CD4-positive, alpha-beta memory T cell (primary cell): ENCODE measurements at regions not wholly inside any gene's neighbourhood (a gene's known extent, or its start where the extent isn't known, plus 50 kb on each side); places are given as distances from the start of the nearest gene placed in this dataset.

Source experiments
- CTCF ChIA-PET: fragments of 350-600 bp; sonication (Branson Sonifier 250); formaldehyde crosslinking; loops from one replicate; lab custom pipeline; 2021; ENCODE audit warnings: inconsistent platforms; ENCODE audit not compliant: partially characterized antibody; lab: Charles Lee
- POLR2A ChIA-PET: fragments of 350-600 bp; sonication (Branson Sonifier 250); formaldehyde crosslinking; loops from one replicate; lab custom pipeline; 2021; ENCODE audit not compliant: partially characterized antibody; lab: Charles Lee
- DNase-seq, 5 donors: peaks; one replicate each; pipeline versions ENCODE4 v3.0.0 to v3.0.0-alpha.2; 2020 to 2022; ENCODE audit warnings: mixed read lengths in 1 of 5
- H3K27ac ChIP-seq: one replicate; pipeline ENCODE4 v1.7.0; 2013; ENCODE audit warnings: low read depth, low read length
- H3K27me3 ChIP-seq: 2 replicates; pipeline ENCODE4 v1.7.0; 2013; ENCODE audit warnings: mild to moderate bottlenecking, low read length, moderate library complexity; ENCODE audit not compliant: insufficient read depth
- H3K36me3 ChIP-seq: 2 replicates; pipeline ENCODE4 v1.7.0; 2013; ENCODE audit warnings: mild to moderate bottlenecking, low read length, moderate library complexity; ENCODE audit not compliant: insufficient read depth
- H3K4me1 ChIP-seq: 2 replicates; pipeline ENCODE4 v1.7.0; 2013; ENCODE audit warnings: mild to moderate bottlenecking, low read length, moderate library complexity; ENCODE audit not compliant: insufficient read depth
- H3K4me3 ChIP-seq, 2 donors: one replicate each; pipeline ENCODE4 v1.7.0; 2013; ENCODE audit warnings: low read length in 2 of 2, mild to moderate bottlenecking in 1 of 2
- H3K9me3 ChIP-seq, 2 donors: one replicate each; pipeline ENCODE4 v1.7.0; 2013; ENCODE audit warnings: low read length in 2 of 2, control low read depth in 1 of 2; ENCODE audit not compliant: control insufficient read depth in 1 of 2
- H3K27ac Mint-ChIP-seq, 7 donors: one replicate each; pipeline ENCODE4 v1.8.0; 2020 to 2021; ENCODE audit warnings: mixed read lengths in 7 of 7, mild to moderate bottlenecking in 6 of 7, inconsistent platforms in 3 of 7, moderate library complexity in 3 of 7
- H3K27me3 Mint-ChIP-seq, 2 donors: one replicate each; pipeline ENCODE4 v1.8.0; 2020 to 2021; ENCODE audit warnings: mixed read lengths in 2 of 2
- H3K36me3 Mint-ChIP-seq, 2 donors: one replicate each; pipeline ENCODE4 v1.8.0; 2020 to 2021; ENCODE audit warnings: mixed read lengths in 2 of 2, inconsistent platforms in 1 of 2, mild to moderate bottlenecking in 1 of 2
- H3K4me1 Mint-ChIP-seq, 4 donors: one replicate each; pipeline ENCODE4 v1.8.0; 2020 to 2021; ENCODE audit warnings: mixed read lengths in 4 of 4, mild to moderate bottlenecking in 1 of 4
- H3K4me3 Mint-ChIP-seq, 8 donors: one replicate each; pipeline ENCODE4 v1.8.0; 2020 to 2021; ENCODE audit warnings: mixed read lengths in 8 of 8, mild to moderate bottlenecking in 7 of 8, moderate library complexity in 6 of 8, inconsistent platforms in 3 of 8
- H3K9me3 Mint-ChIP-seq, 8 donors: one replicate each; pipeline ENCODE4 v1.8.0; 2020 to 2021; ENCODE audit warnings: mixed read lengths in 8 of 8, mild to moderate bottlenecking in 5 of 8, inconsistent platforms in 3 of 8, moderate library complexity in 1 of 8
- intact Hi-C: fragments of 100-400 bp; cut with micrococcal nuclease; formaldehyde crosslinking; loops from one replicate; pipeline ENCODE4 v1.15.1; 2023

DNA sequence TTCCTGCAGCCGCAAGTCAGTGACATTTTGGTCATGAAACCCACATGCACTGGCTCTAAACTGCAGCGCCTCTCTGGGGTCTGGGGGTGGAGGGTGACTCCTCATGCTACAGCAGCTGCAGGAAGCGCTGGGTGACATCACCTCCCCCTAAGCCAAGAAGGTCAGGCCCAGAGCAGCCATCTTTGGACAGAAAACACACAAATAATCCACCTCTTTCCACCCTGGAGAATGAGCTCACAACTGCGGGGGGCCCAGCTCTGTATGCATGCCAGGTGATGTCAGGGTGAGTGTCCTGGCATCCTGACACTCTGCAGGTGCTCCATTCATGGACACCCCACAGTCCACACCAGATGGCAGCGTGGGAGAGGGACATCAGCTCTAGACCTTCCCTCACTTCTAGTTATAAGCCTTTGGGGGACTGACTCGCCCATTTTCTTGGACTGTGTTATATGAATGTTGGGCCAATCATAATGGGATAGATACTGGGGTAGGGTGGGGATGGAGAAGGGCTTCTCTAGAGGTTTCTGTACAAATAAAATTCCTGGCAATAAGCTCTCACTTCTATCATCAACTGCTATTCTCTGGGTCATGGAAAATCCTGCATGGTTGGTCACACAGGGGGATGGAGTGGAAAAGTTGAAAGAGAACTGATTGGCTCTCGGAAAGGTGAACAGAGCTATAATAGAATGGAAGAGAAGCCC is 70.7 kb upstream of the THBS1 start:
- Histone ChIP-seq H3K27me3 (no peaks in the 10 kb centered on the region), H3K4me1 (no peaks in the 10 kb centered on the region), H3K27ac (no peak overlapping the region), H3K4me3 (no peak overlapping the region), H3K36me3 (no peaks in the 10 kb centered on the region), H3K9me3 (no peaks in the 10 kb centered on the region)
- ChIA-PET POLR2A (no interaction called here), CTCF (no interaction called here)
- no peak for DNase-seq
- Mint-ChIP-seq H3K27me3 (peaks cover 28 to 29% of the 10 kb centered on the region in 2 donors), H3K36me3 (peaks cover 0 to 2% of the 10 kb centered on the region in 2 donors), H3K9me3 (peaks cover 5 to 16% (median 13%) of the 10 kb centered on the region in 8 donors), H3K4me3 (no peak overlapping the region), H3K4me1 (no peaks in the 10 kb centered on the region), H3K27ac (no peak overlapping the region)
- intact Hi-C loops: no loop called here

DNA sequence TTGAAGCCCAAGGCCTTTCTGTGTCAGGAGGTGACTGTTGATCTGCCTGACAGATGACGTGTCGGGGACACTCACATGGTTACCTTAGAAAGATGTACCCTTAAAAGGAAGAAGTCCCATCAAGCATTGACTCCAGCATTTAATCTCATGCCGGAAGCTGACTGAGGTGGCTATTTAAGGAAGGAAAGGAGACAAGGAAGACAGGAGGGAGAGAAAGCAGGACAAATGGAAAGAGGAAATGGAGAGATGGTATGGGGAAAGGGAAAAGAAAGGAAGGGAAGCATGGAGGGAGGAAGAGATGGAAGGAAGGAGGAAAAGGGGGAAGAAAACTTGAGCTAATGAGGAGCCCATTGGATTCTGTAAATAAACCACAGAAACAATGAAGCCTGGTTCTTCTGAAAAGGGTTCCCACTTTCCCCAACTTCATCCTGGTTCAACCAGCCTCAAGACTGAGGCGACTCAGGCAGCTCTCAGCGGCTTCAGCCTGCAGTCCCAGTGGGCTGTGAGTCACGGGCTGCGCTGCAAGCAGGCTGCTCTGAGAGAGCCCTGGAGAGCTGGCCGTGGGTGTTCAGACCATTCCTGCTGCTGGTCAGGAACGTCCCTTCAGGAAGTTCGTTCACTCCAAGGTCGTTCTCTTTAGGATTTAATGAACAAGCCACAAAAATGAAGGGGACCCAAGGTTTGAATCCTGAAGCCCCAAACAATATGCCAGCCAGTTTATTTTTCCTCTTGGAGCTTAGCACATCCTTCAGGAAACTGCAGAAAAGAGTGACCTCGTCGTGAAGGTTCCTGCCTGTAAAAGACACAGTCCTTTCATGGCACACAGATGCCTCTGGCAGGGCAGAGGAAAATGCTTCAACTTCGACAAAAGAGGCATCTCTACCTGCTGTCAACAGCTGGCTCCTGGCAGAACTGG is 69.6 kb upstream of the THBS1 start:
- CTCF ChIA-PET: interaction anchor here (1.5 kb wide), 1 partner anchor 10 kb away, joined by 3 read pairs; no protein-coding TSS in a partner anchor
- H3K27me3 Mint-ChIP-seq: peaks cover 30 to 37% of the 10 kb centered on the region in 2 donors

DNA sequence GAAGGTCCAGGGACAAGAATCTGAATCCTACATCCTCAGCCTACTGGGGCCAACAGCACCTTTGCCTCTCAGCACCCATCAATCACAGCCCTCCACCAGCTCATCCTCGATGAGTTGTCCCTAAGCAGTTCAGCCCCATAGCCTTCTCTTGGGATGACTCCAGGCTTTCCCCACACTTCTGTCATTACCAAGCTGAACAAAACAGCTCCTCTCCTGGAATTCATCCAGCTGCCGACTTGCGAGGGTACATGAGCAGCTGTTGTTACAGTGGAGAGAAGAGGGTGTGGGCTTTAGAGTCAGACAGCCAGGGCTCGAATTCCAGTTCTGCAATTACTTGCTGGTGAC is 69.0 kb upstream of the THBS1 start:
- H3K4me3 ChIP-seq: no peak overlapping the region
- H3K4me1 ChIP-seq: no peaks in the 10 kb centered on the region
- H3K36me3 Mint-ChIP-seq: peaks cover 0 to 2% of the 10 kb centered on the region in 2 donors
- H3K27ac Mint-ChIP-seq: no peak overlapping the region
- no peaks in the 10 kb centered on the region for H3K9me3 ChIP-seq
- peaks cover 5 to 29% (median 26%) of the 10 kb centered on the region in 8 donors for H3K9me3 Mint-ChIP-seq
- H3K4me1 Mint-ChIP-seq: no peaks in the 10 kb centered on the region
- CTCF ChIA-PET: interaction anchor here (1.5 kb wide), 1 partner anchor 10 kb away, joined by 3 read pairs; no protein-coding TSS in a partner anchor
- H3K4me3 Mint-ChIP-seq: no peak overlapping the region
- H3K36me3 ChIP-seq: no peaks in the 10 kb centered on the region
- peaks cover 31 to 37% of the 10 kb centered on the region in 2 donors for H3K27me3 Mint-ChIP-seq
- POLR2A ChIA-PET: no interaction called here
- no peak for DNase-seq
- intact Hi-C loops: no loop called here
- H3K27me3 ChIP-seq: no peaks in the 10 kb centered on the region
- H3K27ac ChIP-seq: no peak overlapping the region

More for the DNA sequence above, 69.6 kb upstream of the THBS1 start:
- no peak for DNase-seq
- no peaks in the 10 kb centered on the region for H3K27me3 ChIP-seq
- POLR2A ChIA-PET: no interaction called here
- no peaks in the 10 kb centered on the region for H3K36me3 ChIP-seq
- Mint-ChIP-seq H3K36me3 (peaks cover 0 to 2% of the 10 kb centered on the region in 2 donors), H3K4me1 (no peaks in the 10 kb centered on the region), H3K4me3 (no peak overlapping the region), H3K9me3 (peaks cover 5 to 27% (median 25%) of the 10 kb centered on the region in 8 donors), H3K27ac (no peak overlapping the region)
- intact Hi-C loops: no loop called here
- no peaks in the 10 kb centered on the region for H3K9me3 ChIP-seq
- no peak overlapping the region for H3K4me3 ChIP-seq
- no peaks in the 10 kb centered on the region for H3K4me1 ChIP-seq
- H3K27ac ChIP-seq: no peak overlapping the region

DNA sequence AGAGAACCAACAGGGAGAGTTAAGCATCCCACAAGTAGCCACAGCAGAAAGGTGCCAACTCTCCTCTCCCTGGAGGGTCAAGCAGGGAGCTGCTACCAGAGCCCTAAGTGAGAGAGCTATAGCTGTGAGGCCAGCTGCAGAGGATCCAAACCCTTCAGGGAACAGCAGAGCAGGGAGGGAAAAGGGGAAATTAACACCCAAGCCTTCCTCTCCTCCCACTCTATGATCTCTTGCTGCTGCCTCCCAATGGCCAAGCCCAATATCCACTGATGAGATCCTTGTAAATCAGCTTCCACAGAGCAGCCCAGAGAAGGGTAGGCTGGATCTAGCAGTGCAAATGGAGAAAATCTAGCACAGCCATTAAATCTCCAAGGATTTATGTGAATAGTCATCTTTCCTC is 68.2 kb upstream of the THBS1 start:
- Mint-ChIP-seq H3K4me3 (no peak overlapping the region), H3K9me3 (peaks cover 5 to 29% (median 26%) of the 10 kb centered on the region in 8 donors), H3K27ac (peak overlapping the region in 1 of 7 donors; percentile 10), H3K36me3 (peaks cover 0 to 2% of the 10 kb centered on the region in 2 donors), H3K27me3 (peaks cover 29 to 39% of the 10 kb centered on the region in 2 donors), H3K4me1 (no peaks in the 10 kb centered on the region)
- Histone ChIP-seq H3K36me3 (no peaks in the 10 kb centered on the region), H3K27me3 (no peaks in the 10 kb centered on the region), H3K4me1 (no peaks in the 10 kb centered on the region), H3K4me3 (no peak overlapping the region), H3K9me3 (no peaks in the 10 kb centered on the region), H3K27ac (no peak overlapping the region)
- CTCF ChIA-PET: no interaction called here
- POLR2A ChIA-PET: no interaction called here
- no peak for DNase-seq
- intact Hi-C loops: no loop called here

DNA sequence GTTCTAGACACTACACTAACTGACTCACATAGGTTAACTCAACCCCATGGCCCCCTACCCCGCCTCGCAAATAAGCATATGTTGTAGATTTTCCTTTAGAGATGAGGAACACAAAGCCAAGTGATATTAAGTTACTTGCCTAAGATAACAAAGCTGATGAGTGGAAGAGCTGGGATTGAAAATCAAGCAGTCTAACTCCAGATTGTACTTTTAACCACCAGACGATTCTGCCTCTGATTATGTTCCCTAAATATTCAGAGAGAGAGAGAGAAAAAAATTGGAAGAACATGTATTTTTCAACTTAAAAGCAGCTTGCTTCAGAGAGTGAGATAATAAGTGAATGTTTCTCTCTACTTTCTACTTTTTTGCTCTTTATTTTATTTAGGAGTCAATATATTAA is 66.9 kb upstream of the THBS1 start:
- H3K27me3 ChIP-seq: no peaks in the 10 kb centered on the region
- no peak overlapping the region for H3K27ac Mint-ChIP-seq
- ChIA-PET POLR2A (no interaction called here), CTCF (no interaction called here)
- H3K4me1 ChIP-seq: no peaks in the 10 kb centered on the region
- H3K27ac ChIP-seq: no peak overlapping the region
- DNase-seq: no peak
- no peaks in the 10 kb centered on the region for H3K4me1 Mint-ChIP-seq
- intact Hi-C loops: no loop called here
- no peak overlapping the region for H3K4me3 Mint-ChIP-seq
- H3K36me3 ChIP-seq: no peaks in the 10 kb centered on the region
- H3K36me3 Mint-ChIP-seq: peaks cover 0 to 2% of the 10 kb centered on the region in 2 donors
- H3K9me3 ChIP-seq: no peaks in the 10 kb centered on the region
- no peak overlapping the region for H3K4me3 ChIP-seq
- peaks cover 30 to 44% of the 10 kb centered on the region in 2 donors for H3K27me3 Mint-ChIP-seq
- H3K9me3 Mint-ChIP-seq: peaks cover 2 to 29% (median 26%) of the 10 kb centered on the region in 8 donors

DNA sequence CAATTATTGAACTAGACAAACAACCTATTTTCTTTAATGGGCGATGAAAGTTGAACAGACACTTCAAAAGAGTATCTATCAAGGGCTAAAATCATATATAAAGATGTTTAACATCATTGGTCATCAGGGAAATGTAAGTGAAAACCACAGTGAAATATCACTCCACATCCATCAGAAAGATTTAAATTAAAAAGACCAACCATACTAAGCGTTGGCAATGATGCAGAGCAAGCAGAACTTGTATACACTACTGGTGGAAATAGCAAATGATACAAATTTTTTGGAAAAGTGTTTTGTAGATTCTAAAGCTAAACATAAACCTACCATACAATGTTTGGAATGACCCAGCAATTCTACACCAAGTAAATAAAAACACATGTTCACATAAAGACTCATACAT is 65.9 kb upstream of the THBS1 start:
- Mint-ChIP-seq H3K27me3 (peaks cover 25 to 50% of the 10 kb centered on the region in 2 donors), H3K4me1 (no peaks in the 10 kb centered on the region), H3K27ac (no peak overlapping the region), H3K36me3 (peaks cover 0 to 2% of the 10 kb centered on the region in 2 donors), H3K9me3 (peaks cover 2 to 31% (median 26%) of the 10 kb centered on the region in 8 donors), H3K4me3 (no peak overlapping the region)
- no peak overlapping the region for H3K4me3 ChIP-seq
- no peaks in the 10 kb centered on the region for H3K9me3 ChIP-seq
- CTCF ChIA-PET: no interaction called here
- H3K27ac ChIP-seq: no peak overlapping the region
- no peaks in the 10 kb centered on the region for H3K27me3 ChIP-seq
- POLR2A ChIA-PET: no interaction called here
- intact Hi-C loops: no loop called here
- H3K36me3 ChIP-seq: no peaks in the 10 kb centered on the region
- DNase-seq: no peak
- no peaks in the 10 kb centered on the region for H3K4me1 ChIP-seq

DNA sequence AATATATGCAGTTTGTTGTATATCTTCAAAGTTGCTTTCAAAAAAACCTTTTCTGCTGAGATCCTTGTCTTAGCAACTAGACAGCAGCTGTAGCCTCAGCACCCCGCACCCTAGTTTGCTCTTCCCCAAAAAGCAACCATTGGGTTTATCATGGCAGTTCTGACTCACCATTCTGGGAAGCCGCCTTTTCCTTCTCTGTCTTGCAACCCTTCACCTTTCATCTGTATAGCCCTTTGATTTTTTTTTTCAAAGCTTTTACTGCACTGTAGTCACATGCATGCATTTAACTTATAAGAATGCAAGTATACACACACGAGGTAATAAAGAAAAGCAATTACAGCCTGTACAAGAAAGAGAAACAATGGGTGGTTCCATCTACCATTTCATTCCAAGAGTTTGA is 65.1 kb upstream of the THBS1 start:
- Histone ChIP-seq H3K4me3 (no peak overlapping the region), H3K9me3 (no peaks in the 10 kb centered on the region), H3K27ac (no peak overlapping the region), H3K27me3 (no peaks in the 10 kb centered on the region), H3K4me1 (no peaks in the 10 kb centered on the region), H3K36me3 (no peaks in the 10 kb centered on the region)
- H3K4me1 Mint-ChIP-seq: no peaks in the 10 kb centered on the region
- POLR2A ChIA-PET: no interaction called here
- peaks cover 2 to 31% (median 26%) of the 10 kb centered on the region in 8 donors for H3K9me3 Mint-ChIP-seq
- H3K27me3 Mint-ChIP-seq: peaks cover 20 to 43% of the 10 kb centered on the region in 2 donors
- no peak overlapping the region for H3K4me3 Mint-ChIP-seq
- DNase-seq: no peak
- CTCF ChIA-PET: no interaction called here
- H3K27ac Mint-ChIP-seq: no peak overlapping the region
- H3K36me3 Mint-ChIP-seq: peaks cover 0 to 2% of the 10 kb centered on the region in 2 donors
- intact Hi-C loops: no loop called here
